Ovary (tissue), 7 donors: ENCODE measurements at regions not wholly inside any gene's neighbourhood (a gene's known extent, or its start where the extent isn't known, plus 50 kb on each side); places are given as distances from the start of the nearest gene placed in this dataset.

Experiments
- DNase-seq, 5 donors: peaks; one replicate each; pipeline ENCODE4 v3.0.0-alpha.2; 2019 to 2020
- H3K27ac ChIP-seq, 2 donors: fragments of 200-600 bp; one replicate each; pipeline versions ENCODE4 v1.5.1 to v1.8.0; 2019 to 2022
- H3K27me3 ChIP-seq: fragments of 200-600 bp; one replicate; pipeline ENCODE4 v1.8.0; 2022
- H3K36me3 ChIP-seq: fragments of 200-600 bp; sonication (generic); one replicate; pipeline ENCODE4 v1.5.1; 2019
- H3K4me1 ChIP-seq: one replicate; pipeline ENCODE4 v1.8.1; 2013; ENCODE audit warnings: mild to moderate bottlenecking, moderate library complexity; ENCODE audit not compliant: insufficient read depth
- H3K4me3 ChIP-seq: fragments of 200-600 bp; sonication (generic); one replicate; pipeline ENCODE4 v1.5.1; 2017
- H3K9me3 ChIP-seq, 2 donors: fragments of 200-600 bp in 1 of 2; sonication (generic) in 1 of 2; one replicate each; pipeline versions ENCODE4 v1.5.1 to v1.8.1; 2013 to 2019; ENCODE audit warnings: mild to moderate bottlenecking in 1 of 2, moderate library complexity in 1 of 2
- CTCF ChIP-seq, 3 donors: fragments of 450-650 bp in 2 of 3; fragments of 200-600 bp in 1 of 3; IDR thresholded peaks; one replicate each; pipeline versions ENCODE4 v1.5.1 to v1.8.0; 2016 to 2022; ENCODE audit warnings: antibody characterized with exemption in 3 of 3, mild to moderate bottlenecking in 1 of 3
- EP300 ChIP-seq: sonication (generic); formaldehyde crosslinking; IDR thresholded peaks from one replicate; pipeline ENCODE4 v1.6.1; 2017; ENCODE audit warnings: antibody characterized with exemption
- POLR2A ChIP-seq: fragments of 450-650 bp; IDR thresholded peaks from one replicate; pipeline ENCODE4 v1.6.1; 2017; ENCODE audit warnings: antibody characterized with exemption, mild to moderate bottlenecking, moderate library complexity
- WGBS, 3 donors: extraction: QIAGEN DNeasy Blood & Tissue Kit in 1 of 3; methylation state at CpG; one replicate each; pipeline versions ENCODE4 v1.1.5 to v1.1.7; 2013 to 2017; 5-methylcytosine and 5-hydroxymethylcytosine counted together
- intact Hi-C, 4 donors: fragments of 100-400 bp; cut with DNase I; formaldehyde crosslinking; loops; one replicate each; pipeline versions ENCODE4 v1.11.0 to v1.15.1; 2022 to 2023
- donor health status: DM: no; HTN: no; CAD: no; lungs with moderate emphysema.
- donor health status: DM: no; HTN: no; CAD: no.
- donor health status: Bipolar disorder and iron deficiency.
- donor health status: DM: no; HTN: no; CAD: no.
- donor health status: DM: yes; HTN: yes; CAD: no.

- no peaks in the 10 kb centered on the region for H3K27me3 ChIP-seq
Observed at GRCh38 chr5:72046106-72046505, 61.2 kb upstream of the MAP1B start.

GRCh38 chr5:72055636-72056035 is 51.6 kb upstream of the MAP1B start:
- Histone ChIP-seq H3K36me3 (no peaks in the 10 kb centered on the region), H3K4me3 (no peak overlapping the region), H3K27ac (no peak overlapping the region), H3K27me3 (no peaks in the 10 kb centered on the region), H3K4me1 (no peaks in the 10 kb centered on the region), H3K9me3 (no peaks in the 10 kb centered on the region)
- intact Hi-C loops, result no loop called here
- TF ChIP-seq CTCF (IDR thresholded peaks at IDR 0.05), result no peak
- no peak for TF ChIP-seq EP300
- TF ChIP-seq POLR2A, result no peak
- DNase-seq, result no peak
- 77 to 91% (median 82%) methylated on average over 1 of the region's 1 CpG for WGBS, 3 donors

More at GRCh38 chr5:72046106-72046505, 61.2 kb upstream of the MAP1B start:
- H3K36me3 ChIP-seq, result no peaks in the 10 kb centered on the region
- WGBS, 3 donors, result 59 to 70% (median 61%) methylated on average over 1 of the region's 1 CpG
- no peak overlapping the region for H3K4me3 ChIP-seq
- DNase-seq, result no peak
- no peak overlapping the region for H3K27ac ChIP-seq
- no peak for TF ChIP-seq EP300
- no peak for TF ChIP-seq CTCF (IDR thresholded peaks at IDR 0.05)
- TF ChIP-seq POLR2A, result no peak
- intact Hi-C loops, result no loop called here
- no peaks in the 10 kb centered on the region for H3K4me1 ChIP-seq
- no peaks in the 10 kb centered on the region for H3K9me3 ChIP-seq
